PC-3 (cell line): ENCODE measurements at regions not wholly inside any gene's neighbourhood (a gene's known extent, or its start where the extent isn't known, plus 50 kb on each side); places are given as distances from the start of the nearest gene placed in this dataset.

Source experiments
- ATAC-seq: fragments of 200-7000 bp; cut with Tn5 transposase; 2 replicates; pipeline ENCODE4 v1.9.1; 2020; ENCODE audit warnings: mild to moderate bottlenecking, moderate library complexity
- BruUV-seq: library from RNA; stranded (reverse); fragments of 400-500 nt; replicated peaks from 2 replicates; lab custom pipeline; 2021; lab: Mats Ljungman, UMichigan
- CTCF ChIA-PET: fragments of 300-600 bp; sonication (Branson Sonifier 250); formaldehyde crosslinking; loops from one replicate; lab custom pipeline; 2022; ENCODE audit warnings: antibody characterized with exemption; lab: Charles Lee
- POLR2A ChIA-PET: fragments of 300-600 bp; sonication (Branson Sonifier 250); formaldehyde crosslinking; loops from one replicate; lab custom pipeline; 2022; ENCODE audit warnings: antibody characterized with exemption; ENCODE audit not compliant: unreplicated experiment; lab: Charles Lee
- DNase-seq: peaks from one replicate; pipeline ENCODE4 v3.0.0-alpha.2; 2015
- H2AFZ ChIP-seq: fragments of 300-600 bp; sonication (generic); 2 replicates; pipeline ENCODE4 v1.6.0; 2016; ENCODE audit warnings: antibody characterized with exemption, low read length
- H3F3A ChIP-seq: fragments of 300-600 bp; sonication (generic); one replicate; pipeline ENCODE4 v1.6.0; 2017; ENCODE audit warnings: antibody characterized with exemption, low read length, control low read depth, mild to moderate bottlenecking; ENCODE audit not compliant: unreplicated experiment
- H3K27ac ChIP-seq: fragments of 300-600 bp; sonication (generic); 2 replicates; pipeline ENCODE4 v1.5.1; 2016; ENCODE audit warnings: mild to moderate bottlenecking, low read length
- H3K27me3 ChIP-seq: fragments of 300-600 bp; sonication (generic); 2 replicates; pipeline ENCODE4 v1.6.1; 2016; ENCODE audit warnings: low read length, mixed read lengths
- H3K36me3 ChIP-seq: fragments of 300-600 bp; sonication (generic); 2 replicates; pipeline ENCODE4 v1.6.1; 2016; ENCODE audit warnings: low read depth, mixed run types, low read length, mixed read lengths
- H3K4me1 ChIP-seq: fragments of 300-600 bp; sonication (generic); 2 replicates; pipeline ENCODE4 v1.5.1; 2016; ENCODE audit warnings: low read length; ENCODE audit not compliant: insufficient read depth
- H3K4me2 ChIP-seq: fragments of 300-600 bp; sonication (generic); 2 replicates; pipeline ENCODE4 v1.6.0; 2016; ENCODE audit warnings: low read length
- H3K4me3 ChIP-seq: fragments of 300-600 bp; sonication (generic); 2 replicates; pipeline ENCODE4 v1.5.1; 2016; ENCODE audit warnings: mild to moderate bottlenecking, low read length, mixed read lengths
- H3K79me2 ChIP-seq: fragments of 300-600 bp; sonication (generic); 2 replicates; pipeline ENCODE4 v1.6.1; 2017; ENCODE audit warnings: low read length, mixed read lengths
- H3K9ac ChIP-seq: fragments of 300-600 bp; sonication (generic); 2 replicates; pipeline ENCODE4 v1.6.0; 2016; ENCODE audit warnings: mild to moderate bottlenecking, low read length
- H3K9me2 ChIP-seq: fragments of 300-600 bp; sonication (generic); replicated peaks from 2 replicates; pipeline ENCODE4 v1.6.1; 2016; ENCODE audit warnings: mixed run types, low read length, mixed read lengths
- H3K9me3 ChIP-seq: fragments of 300-600 bp; sonication (generic); 2 replicates; pipeline ENCODE4 v1.6.1; 2016; ENCODE audit warnings: low read length, mixed read lengths
- H4K20me1 ChIP-seq: fragments of 300-600 bp; sonication (generic); 2 replicates; pipeline ENCODE4 v1.6.1; 2016; ENCODE audit warnings: low read length, mixed read lengths
- EZH2 ChIP-seq: fragments of 300-600 bp; sonication (generic); IDR thresholded peaks from one replicate; pipeline ENCODE4 v1.6.1; 2017; ENCODE audit warnings: antibody characterized with exemption, mild to moderate bottlenecking, low read length; ENCODE audit not compliant: unreplicated experiment
- EZH2phosphoT487 ChIP-seq: fragments of 300-600 bp; sonication (generic); IDR thresholded peaks from 2 replicates; pipeline ENCODE4 v1.6.1; 2018; ENCODE audit warnings: mild to moderate bottlenecking, antibody characterized with exemption, low read length, borderline replicate concordance
- intact Hi-C: fragments of 100-400 bp; cut with micrococcal nuclease; formaldehyde crosslinking; loops from 2 replicates; pipeline ENCODE4 v1.9.0; 2023
- TF ChIP-seq, protein P1 (sequence below): fragments of 300-600 bp; sonication (generic); conservative IDR thresholded peaks from 2 replicates; pipeline ENCODE4 v1.5.1; 2017; ENCODE audit warnings: antibody characterized with exemption, low read depth, mild to moderate bottlenecking, low read length

DNA sequence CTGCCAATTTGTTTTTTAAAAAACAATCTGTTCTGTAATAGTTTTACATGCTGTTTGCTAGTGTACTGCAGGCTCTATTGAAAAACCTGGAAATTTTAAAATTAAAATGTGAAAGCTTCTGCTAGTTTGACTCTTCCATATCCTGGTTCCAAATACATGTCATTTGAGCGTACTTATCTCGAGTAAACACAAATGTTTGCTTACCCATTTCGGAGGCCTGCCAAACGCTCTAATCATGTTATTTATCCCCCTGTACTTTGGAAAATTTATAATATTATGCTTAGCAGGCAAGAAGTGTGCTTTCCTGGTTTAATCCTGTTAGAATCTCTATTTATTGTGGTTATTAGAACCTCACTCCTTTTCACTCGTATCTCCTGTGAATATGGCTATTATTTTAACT, 476.8 kb upstream of the CYLC2 start:
- intact Hi-C loops, result no loop called here
- CTCF ChIA-PET, result no interaction called here
- H3K4me2 ChIP-seq, result no peak overlapping the region
- H3K9me2 ChIP-seq, result no peaks in the 10 kb centered on the region
- H3F3A ChIP-seq, result no peaks in the 10 kb centered on the region
- no peak overlapping the region for H2AFZ ChIP-seq
- no peak overlapping the region for H3K4me3 ChIP-seq
- no peak overlapping the region for H3K9ac ChIP-seq
- H4K20me1 ChIP-seq, result no peaks in the 10 kb centered on the region
- H3K79me2 ChIP-seq, result no peaks in the 10 kb centered on the region
- H3K4me1 ChIP-seq, result no peaks in the 10 kb centered on the region
- POLR2A ChIA-PET, result no interaction called here
- H3K9me3 ChIP-seq, result no peaks in the 10 kb centered on the region
- no peak for DNase-seq
- no peaks in the 10 kb centered on the region for H3K27me3 ChIP-seq
- ATAC-seq, result no peak
- no peak overlapping the region for H3K27ac ChIP-seq
- BruUV-seq, result no TSS peak
- TF ChIP-seq EZH2 (no peak), EZH2phosphoT487 (no peak)
- TF ChIP-seq, protein P1, sequence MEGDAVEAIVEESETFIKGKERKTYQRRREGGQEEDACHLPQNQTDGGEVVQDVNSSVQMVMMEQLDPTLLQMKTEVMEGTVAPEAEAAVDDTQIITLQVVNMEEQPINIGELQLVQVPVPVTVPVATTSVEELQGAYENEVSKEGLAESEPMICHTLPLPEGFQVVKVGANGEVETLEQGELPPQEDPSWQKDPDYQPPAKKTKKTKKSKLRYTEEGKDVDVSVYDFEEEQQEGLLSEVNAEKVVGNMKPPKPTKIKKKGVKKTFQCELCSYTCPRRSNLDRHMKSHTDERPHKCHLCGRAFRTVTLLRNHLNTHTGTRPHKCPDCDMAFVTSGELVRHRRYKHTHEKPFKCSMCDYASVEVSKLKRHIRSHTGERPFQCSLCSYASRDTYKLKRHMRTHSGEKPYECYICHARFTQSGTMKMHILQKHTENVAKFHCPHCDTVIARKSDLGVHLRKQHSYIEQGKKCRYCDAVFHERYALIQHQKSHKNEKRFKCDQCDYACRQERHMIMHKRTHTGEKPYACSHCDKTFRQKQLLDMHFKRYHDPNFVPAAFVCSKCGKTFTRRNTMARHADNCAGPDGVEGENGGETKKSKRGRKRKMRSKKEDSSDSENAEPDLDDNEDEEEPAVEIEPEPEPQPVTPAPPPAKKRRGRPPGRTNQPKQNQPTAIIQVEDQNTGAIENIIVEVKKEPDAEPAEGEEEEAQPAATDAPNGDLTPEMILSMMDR, result no peak
- no peaks in the 10 kb centered on the region for H3K36me3 ChIP-seq

DNA sequence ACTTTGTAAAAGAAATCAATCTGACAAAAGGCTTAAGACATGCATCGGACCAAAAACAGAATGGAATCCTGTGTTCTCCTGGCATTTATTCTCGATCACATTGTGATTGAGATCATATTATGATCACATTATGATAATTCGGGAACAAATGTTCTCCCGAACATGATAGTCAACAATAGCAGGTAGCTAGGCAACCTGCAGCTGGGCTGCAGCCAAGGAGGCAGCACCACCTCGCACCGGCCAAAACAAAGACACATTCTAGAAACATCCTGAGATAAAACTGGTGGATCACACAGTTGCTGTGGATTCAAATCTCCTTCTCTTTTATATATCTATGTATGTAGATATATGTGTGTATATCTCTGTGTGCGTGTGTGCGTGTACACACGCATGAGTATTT, 480.6 kb upstream of the CYLC2 start:
- no peaks in the 10 kb centered on the region for H3K9me3 ChIP-seq
- H3F3A ChIP-seq, result no peaks in the 10 kb centered on the region
- no peak for TF ChIP-seq EZH2phosphoT487
- TF ChIP-seq, protein P1, result no peak
- no peak for TF ChIP-seq EZH2
- H3K27ac ChIP-seq, result no peak overlapping the region
- H2AFZ ChIP-seq, result no peak overlapping the region
- H3K9me2 ChIP-seq, result no peaks in the 10 kb centered on the region
- ChIA-PET CTCF (no interaction called here), POLR2A (no interaction called here)
- intact Hi-C loops, result no loop called here
- no peak for DNase-seq
- no peak overlapping the region for H3K9ac ChIP-seq
- no peaks in the 10 kb centered on the region for H3K4me1 ChIP-seq
- no TSS peak for BruUV-seq
- H3K36me3 ChIP-seq, result no peaks in the 10 kb centered on the region
- H3K27me3 ChIP-seq, result no peaks in the 10 kb centered on the region
- no peaks in the 10 kb centered on the region for H4K20me1 ChIP-seq
- H3K4me3 ChIP-seq, result no peak overlapping the region
- no peaks in the 10 kb centered on the region for H3K79me2 ChIP-seq
- no peak overlapping the region for H3K4me2 ChIP-seq
- no peak for ATAC-seq

DNA sequence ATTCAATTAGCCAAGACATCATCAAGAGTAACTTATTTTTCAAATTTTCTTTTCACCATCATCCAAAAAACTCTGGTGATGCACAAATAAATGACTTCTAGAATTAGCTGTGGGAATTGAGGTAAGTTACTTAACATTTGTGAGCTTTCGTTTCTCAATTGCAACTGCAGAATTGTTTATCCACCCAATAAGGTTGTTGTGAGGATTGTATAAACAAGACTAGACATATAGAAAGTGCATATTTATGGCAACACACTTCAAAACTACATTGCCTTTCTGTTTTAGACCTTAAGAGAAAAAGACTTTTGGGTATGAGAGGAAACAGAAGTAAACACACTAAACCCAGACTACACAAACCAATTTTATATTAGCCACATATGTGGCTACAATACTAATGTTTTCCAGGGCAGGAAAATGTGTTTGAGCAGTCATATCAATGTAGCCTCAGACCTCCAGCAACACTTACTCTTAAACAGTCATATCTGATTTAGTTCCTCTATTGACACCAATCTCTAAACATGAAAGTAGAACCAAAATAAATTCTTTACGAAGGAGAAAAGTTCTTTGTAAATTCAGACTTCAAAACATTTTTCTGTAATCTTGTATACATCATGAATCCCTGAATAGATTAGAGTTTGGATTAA, 488.0 kb upstream of the CYLC2 start:
- H3K27me3 ChIP-seq, result no peaks in the 10 kb centered on the region
- H3K4me3 ChIP-seq, result no peak overlapping the region
- intact Hi-C loops, result no loop called here
- no peaks in the 10 kb centered on the region for H3K9me3 ChIP-seq
- TF ChIP-seq EZH2phosphoT487, result no peak
- TF ChIP-seq, protein P1, result no peak
- no peak for TF ChIP-seq EZH2
- no peak overlapping the region for H2AFZ ChIP-seq
- CTCF ChIA-PET, result no interaction called here
- no peak overlapping the region for H3K27ac ChIP-seq
- BruUV-seq, result no TSS peak
- H3K79me2 ChIP-seq, result no peaks in the 10 kb centered on the region
- DNase-seq, result no peak
- H3K4me1 ChIP-seq, result no peaks in the 10 kb centered on the region
- H3K9me2 ChIP-seq, result no peaks in the 10 kb centered on the region
- no peaks in the 10 kb centered on the region for H4K20me1 ChIP-seq
- no peak for ATAC-seq
- no peak overlapping the region for H3K9ac ChIP-seq
- POLR2A ChIA-PET, result interaction anchor here (0.6 kb wide), 1 partner anchor 129 kb away, joined by 4 read pairs; no protein-coding TSS in a partner anchor
- H3F3A ChIP-seq, result no peaks in the 10 kb centered on the region
- no peaks in the 10 kb centered on the region for H3K36me3 ChIP-seq
- no peak overlapping the region for H3K4me2 ChIP-seq
